ENCODE measurements at regions not wholly inside any gene's neighbourhood (a gene's known extent, or its start where the extent isn't known, plus 50 kb on each side); places are given as distances from the start of the nearest gene placed in this dataset.

DNA sequence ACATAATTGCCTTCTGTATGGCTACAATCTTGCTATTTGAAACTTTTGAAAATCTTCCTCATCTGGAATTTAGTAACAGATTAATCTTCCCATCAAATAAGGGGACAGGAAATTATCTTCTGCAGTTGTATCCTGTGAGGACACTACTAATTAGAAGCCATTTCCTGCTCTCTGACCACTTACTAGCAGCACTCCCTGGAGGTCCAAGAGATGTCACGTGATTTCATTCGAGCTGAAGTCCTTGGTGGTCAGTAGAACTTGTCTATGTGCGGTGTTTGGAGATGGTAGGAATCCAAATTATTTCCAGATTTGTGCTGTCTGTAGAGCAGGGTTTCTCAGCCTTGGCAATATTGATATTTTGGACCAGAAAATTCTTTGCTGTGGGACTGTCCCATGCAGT, 202.5 kb downstream of the TFAP2B start:
- TF ChIP-seq, protein P1, sequence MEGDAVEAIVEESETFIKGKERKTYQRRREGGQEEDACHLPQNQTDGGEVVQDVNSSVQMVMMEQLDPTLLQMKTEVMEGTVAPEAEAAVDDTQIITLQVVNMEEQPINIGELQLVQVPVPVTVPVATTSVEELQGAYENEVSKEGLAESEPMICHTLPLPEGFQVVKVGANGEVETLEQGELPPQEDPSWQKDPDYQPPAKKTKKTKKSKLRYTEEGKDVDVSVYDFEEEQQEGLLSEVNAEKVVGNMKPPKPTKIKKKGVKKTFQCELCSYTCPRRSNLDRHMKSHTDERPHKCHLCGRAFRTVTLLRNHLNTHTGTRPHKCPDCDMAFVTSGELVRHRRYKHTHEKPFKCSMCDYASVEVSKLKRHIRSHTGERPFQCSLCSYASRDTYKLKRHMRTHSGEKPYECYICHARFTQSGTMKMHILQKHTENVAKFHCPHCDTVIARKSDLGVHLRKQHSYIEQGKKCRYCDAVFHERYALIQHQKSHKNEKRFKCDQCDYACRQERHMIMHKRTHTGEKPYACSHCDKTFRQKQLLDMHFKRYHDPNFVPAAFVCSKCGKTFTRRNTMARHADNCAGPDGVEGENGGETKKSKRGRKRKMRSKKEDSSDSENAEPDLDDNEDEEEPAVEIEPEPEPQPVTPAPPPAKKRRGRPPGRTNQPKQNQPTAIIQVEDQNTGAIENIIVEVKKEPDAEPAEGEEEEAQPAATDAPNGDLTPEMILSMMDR (IDR thresholded peaks at IDR 0.05; ENCODE audit: low read depth, low read length), result no peak
- TF ChIP-seq POLR2A (IDR thresholded peaks at IDR 0.05; ENCODE audit: extremely low read depth, insufficient read length), result no peak
